ENCODE measurements at regions not wholly inside any gene's neighbourhood (a gene's known extent, or its start where the extent isn't known, plus 50 kb on each side); places are given as distances from the start of the nearest gene placed in this dataset.

DNA sequence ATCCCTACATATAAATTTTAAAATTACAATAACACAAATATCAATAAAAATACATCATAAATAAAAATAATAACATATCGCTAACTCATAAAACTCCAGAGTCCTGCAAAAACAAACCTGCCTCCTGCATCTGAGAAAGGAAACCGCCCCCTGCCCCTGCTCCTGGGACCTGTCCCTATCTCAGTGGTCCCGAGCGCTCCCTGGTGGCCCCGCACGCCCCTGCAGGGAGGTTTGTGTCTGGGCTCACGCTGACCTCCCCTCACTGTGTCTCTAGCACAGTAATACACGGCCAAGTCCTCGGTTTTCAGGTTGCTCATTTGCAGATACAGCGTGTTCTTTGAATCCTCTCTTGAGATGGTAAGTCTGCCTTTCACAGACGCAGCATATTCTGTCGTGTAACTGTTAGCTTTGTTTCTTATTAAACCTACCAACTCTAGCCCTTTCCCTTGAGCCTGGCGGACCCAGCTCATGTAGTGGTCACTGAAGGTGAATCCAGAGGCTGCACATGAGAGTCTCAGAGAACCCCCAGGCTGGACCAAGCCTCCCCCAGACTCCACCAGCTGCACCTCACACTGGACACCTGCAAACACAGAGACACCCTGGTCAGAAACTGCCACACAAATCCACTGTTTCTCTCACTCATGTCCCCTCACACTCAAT lies 554.1 kb downstream of the GOLGA6L6 start:
- TF ChIP-seq GATA2 (IDR thresholded peaks at IDR 0.05; ENCODE audit: low read depth, low read length) (no peak), GATA3 (IDR thresholded peaks at IDR 0.05; ENCODE audit: low read depth, low read length) (no peak)
